ENCODE measurements at regions not wholly inside any gene's neighbourhood (a gene's known extent, or its start where the extent isn't known, plus 50 kb on each side); places are given as distances from the start of the nearest gene placed in this dataset.

DNA sequence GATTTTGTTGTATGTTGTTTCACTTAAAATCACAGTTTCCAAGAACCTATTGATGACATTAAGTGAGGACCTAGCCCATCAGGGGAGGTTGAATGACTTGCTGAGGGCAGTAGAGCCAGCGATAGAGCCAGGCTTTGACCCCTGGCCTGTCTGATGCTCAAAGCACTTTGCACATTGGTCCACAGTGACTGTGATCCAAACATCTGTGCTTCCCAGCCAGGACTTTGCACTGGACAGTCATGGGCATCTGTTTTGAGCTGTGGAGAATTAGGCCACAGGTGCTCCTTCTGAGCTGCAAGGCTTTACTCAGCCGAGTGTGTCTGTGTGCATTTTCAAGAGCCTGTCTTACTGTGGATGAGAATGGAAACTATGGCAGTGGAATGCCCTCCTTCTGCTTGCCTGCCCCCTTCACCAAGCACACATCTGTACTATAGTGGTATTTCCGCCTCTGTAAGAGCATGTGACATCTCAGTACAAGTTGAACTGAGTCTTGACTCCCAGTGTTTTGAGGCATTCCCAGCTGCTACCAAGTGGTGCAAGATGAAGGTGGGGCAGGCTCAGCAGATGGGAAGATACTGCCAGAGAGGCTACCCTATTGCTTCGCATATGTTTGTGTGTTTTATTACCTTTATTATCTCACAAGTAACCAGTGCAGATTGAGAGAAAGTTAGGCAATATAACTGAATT is 72.7 kb upstream of the AOAH start:
- Mint-ChIP-seq H3K27ac (no peak overlapping the region), H3K36me3 (ENCODE audit: insufficient read depth in 1 of 3, low read depth in 3 of 3) (no peaks in the 10 kb centered on the region), H3K4me1 (peaks cover 2 to 9% of the 10 kb centered on the region in 2 experiments; a peak in 3 of 4 replicates), H3K27me3 (ENCODE audit: low read depth) (no peaks in the 10 kb centered on the region), H3K9me3 (no peaks in the 10 kb centered on the region), H3K4me3 (no peak overlapping the region)
- Histone ChIP-seq H3K27ac (ENCODE audit: insufficient read length, low read depth, low read length) (no peak overlapping the region), H3K27me3 (ENCODE audit: insufficient read depth, low read length) (no peaks in the 10 kb centered on the region), H2AK5ac (ENCODE audit: insufficient read length, low read length) (no peak overlapping the region), H3K14ac (ENCODE audit: insufficient read depth, low read length) (no peak overlapping the region), H2AFZ (ENCODE audit: low read length) (no peak overlapping the region), H3K23me2 (ENCODE audit: insufficient read length, low read depth, low read length, poor library complexity, severe bottlenecking) (no peaks in the 10 kb centered on the region), H3K79me2 (ENCODE audit: insufficient read depth, low read length) (no peaks in the 10 kb centered on the region), H3K4ac (ENCODE audit: low read depth, low read length) (no peak overlapping the region), H3T11ph (ENCODE audit: low read length) (no peak overlapping the region), H4K5ac (ENCODE audit: insufficient read length, low read depth, low read length) (no peak overlapping the region), H2BK12ac (ENCODE audit: insufficient read length, low read depth, low read length) (no peak overlapping the region), H3K79me1 (ENCODE audit: insufficient read depth, low read depth, low read length, poor library complexity, severe bottlenecking) (no peaks in the 10 kb centered on the region), H2BK5ac (ENCODE audit: insufficient read length, low read length) (no peak overlapping the region), H3K23ac (ENCODE audit: insufficient read length, low read depth, low read length) (no peak overlapping the region), H3K56ac (ENCODE audit: insufficient read length, low read depth, low read length) (no peak overlapping the region), H3K4me2 (ENCODE audit: insufficient read depth, insufficient read length, low read length) (no peak overlapping the region), H3K9ac (ENCODE audit: extremely low read depth, insufficient read length, low read length) (no peak overlapping the region), H2BK15ac (ENCODE audit: low read depth, low read length) (no peak overlapping the region), H3K4me1 (ENCODE audit: insufficient read depth, low read length) (no peaks in the 10 kb centered on the region), H2BK120ac (ENCODE audit: low read depth, low read length, poor library complexity, severe bottlenecking) (no peak overlapping the region), H2BK20ac (ENCODE audit: low read depth, low read length, poor library complexity, severe bottlenecking) (no peak overlapping the region), H4K91ac (ENCODE audit: insufficient read length, low read depth, low read length) (no peak overlapping the region), H4K8ac (replicated peaks; ENCODE audit: insufficient read length, low read depth, low read length) (no peak overlapping the region), H4K20me1 (ENCODE audit: control insufficient read depth, insufficient read depth, insufficient read length) (no peaks in the 10 kb centered on the region), H3K9me3 (ENCODE audit: control insufficient read depth, low read depth, low read length) (no peaks in the 10 kb centered on the region), H3K18ac (ENCODE audit: insufficient read length, low read depth, low read length) (no peak overlapping the region)
- TF ChIP-seq, protein P1, sequence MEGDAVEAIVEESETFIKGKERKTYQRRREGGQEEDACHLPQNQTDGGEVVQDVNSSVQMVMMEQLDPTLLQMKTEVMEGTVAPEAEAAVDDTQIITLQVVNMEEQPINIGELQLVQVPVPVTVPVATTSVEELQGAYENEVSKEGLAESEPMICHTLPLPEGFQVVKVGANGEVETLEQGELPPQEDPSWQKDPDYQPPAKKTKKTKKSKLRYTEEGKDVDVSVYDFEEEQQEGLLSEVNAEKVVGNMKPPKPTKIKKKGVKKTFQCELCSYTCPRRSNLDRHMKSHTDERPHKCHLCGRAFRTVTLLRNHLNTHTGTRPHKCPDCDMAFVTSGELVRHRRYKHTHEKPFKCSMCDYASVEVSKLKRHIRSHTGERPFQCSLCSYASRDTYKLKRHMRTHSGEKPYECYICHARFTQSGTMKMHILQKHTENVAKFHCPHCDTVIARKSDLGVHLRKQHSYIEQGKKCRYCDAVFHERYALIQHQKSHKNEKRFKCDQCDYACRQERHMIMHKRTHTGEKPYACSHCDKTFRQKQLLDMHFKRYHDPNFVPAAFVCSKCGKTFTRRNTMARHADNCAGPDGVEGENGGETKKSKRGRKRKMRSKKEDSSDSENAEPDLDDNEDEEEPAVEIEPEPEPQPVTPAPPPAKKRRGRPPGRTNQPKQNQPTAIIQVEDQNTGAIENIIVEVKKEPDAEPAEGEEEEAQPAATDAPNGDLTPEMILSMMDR (conservative IDR thresholded peaks at IDR 0.05): no peak
- no peak for DNase-seq
- WGBS (ENCODE audit: extremely low coverage, insufficient read length, low lambda C conversion rate): no CpG with 5 or more reads among the region's 4 CpGs
